VCaP (cell line): ENCODE measurements at regions not wholly inside any gene's neighbourhood (a gene's known extent, or its start where the extent isn't known, plus 50 kb on each side); places are given as distances from the start of the nearest gene placed in this dataset.
"Not testable (repeated sequence)": the region's sequence is repeated elsewhere in the genome, so short reads cannot be mapped to it uniquely, and the experiment has no call there.

ENCODE experiments used
- H3K27ac ChIP-seq: fragments of 450-650 bp; 2 replicates; pipeline ENCODE4 v1.5.1; 2017
- TF ChIP-seq, protein P1 (sequence below): fragments of 450-650 bp; conservative IDR thresholded peaks from 2 replicates; pipeline ENCODE4 v1.5.1; 2017; ENCODE audit warnings: mild to moderate bottlenecking, moderate library complexity

- TF ChIP-seq, protein P1, sequence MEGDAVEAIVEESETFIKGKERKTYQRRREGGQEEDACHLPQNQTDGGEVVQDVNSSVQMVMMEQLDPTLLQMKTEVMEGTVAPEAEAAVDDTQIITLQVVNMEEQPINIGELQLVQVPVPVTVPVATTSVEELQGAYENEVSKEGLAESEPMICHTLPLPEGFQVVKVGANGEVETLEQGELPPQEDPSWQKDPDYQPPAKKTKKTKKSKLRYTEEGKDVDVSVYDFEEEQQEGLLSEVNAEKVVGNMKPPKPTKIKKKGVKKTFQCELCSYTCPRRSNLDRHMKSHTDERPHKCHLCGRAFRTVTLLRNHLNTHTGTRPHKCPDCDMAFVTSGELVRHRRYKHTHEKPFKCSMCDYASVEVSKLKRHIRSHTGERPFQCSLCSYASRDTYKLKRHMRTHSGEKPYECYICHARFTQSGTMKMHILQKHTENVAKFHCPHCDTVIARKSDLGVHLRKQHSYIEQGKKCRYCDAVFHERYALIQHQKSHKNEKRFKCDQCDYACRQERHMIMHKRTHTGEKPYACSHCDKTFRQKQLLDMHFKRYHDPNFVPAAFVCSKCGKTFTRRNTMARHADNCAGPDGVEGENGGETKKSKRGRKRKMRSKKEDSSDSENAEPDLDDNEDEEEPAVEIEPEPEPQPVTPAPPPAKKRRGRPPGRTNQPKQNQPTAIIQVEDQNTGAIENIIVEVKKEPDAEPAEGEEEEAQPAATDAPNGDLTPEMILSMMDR = no peak
Measured at GRCh38 chr4:127484117-127484516, 148.6 kb upstream of the INTU start.

DNA sequence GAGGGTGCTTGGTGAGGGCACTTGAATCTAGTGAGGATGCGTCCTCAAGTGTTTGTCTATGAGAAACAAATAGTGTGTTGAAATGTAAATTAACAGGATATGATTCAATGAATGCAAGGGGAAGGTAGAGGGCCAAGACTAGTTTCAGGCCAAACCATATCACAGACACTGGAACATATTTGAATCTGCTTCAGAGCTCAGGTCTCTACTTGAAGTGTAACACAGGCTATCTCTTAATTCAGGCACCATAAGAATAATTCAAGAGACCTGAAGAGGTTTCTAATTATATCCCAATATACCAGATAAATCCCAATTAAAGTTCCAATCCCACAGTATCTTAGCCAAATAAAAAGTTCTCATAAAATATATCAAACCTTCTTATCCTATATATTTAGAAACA, 146.5 kb upstream of the INTU start:
- TF ChIP-seq, protein P1 = no peak
- no peak overlapping the region for H3K27ac ChIP-seq

More at GRCh38 chr4:127484117-127484516, 148.6 kb upstream of the INTU start:
- no peak overlapping the region for H3K27ac ChIP-seq

- TF ChIP-seq, protein P1 = no peak
- no peak overlapping the region for H3K27ac ChIP-seq
Measured at GRCh38 chr4:127491571-127491970, 141.2 kb upstream of the INTU start.

- H3K27ac ChIP-seq = not testable (repeated sequence)
Measured at GRCh38 chr4:127496875-127497274, 135.9 kb upstream of the INTU start.

DNA sequence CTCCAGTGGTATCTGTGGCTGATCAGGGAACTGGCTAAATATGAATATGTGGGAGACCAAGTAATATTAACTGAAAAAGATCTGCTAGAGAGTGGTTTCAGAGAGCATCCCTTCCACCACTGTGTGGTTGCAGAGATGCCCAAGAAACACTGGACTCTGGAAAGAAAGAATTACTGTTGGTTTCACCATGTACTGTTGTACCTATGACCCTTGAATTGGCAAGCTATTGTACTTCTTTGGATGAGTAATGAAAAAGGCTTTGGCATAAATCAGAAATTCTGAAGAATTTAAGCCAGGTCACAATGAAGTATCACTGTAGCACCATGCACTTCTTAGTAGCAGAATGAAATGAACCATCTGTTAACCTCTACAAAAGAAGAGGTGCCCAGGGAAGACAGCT, 134.4 kb upstream of the INTU start:
- TF ChIP-seq, protein P1 = no peak
- H3K27ac ChIP-seq = no peak overlapping the region

DNA sequence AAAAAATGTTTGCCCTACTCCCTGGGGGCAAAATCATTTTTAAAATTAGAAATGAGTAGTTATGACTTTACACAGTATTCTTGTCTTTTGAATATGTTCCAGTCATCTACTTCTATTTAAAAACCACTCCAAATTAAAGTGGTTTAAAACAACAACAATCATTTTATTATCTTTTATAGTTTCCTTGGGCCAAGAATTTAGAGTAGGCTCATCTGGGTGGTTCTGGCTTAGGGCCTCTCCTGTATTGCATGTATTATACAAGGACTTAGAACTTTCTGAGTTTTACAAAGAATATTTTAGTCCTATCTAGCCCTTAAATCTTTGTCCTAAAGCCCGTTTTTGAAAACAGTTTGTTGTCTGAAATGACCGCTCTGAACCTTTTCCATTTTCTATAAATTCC, 132.5 kb upstream of the INTU start:
- H3K27ac ChIP-seq = no peak overlapping the region
- TF ChIP-seq, protein P1 = no peak

- TF ChIP-seq, protein P1 = no peak
- no peak overlapping the region for H3K27ac ChIP-seq
Measured at GRCh38 chr4:127501103-127501502, 131.7 kb upstream of the INTU start.

DNA sequence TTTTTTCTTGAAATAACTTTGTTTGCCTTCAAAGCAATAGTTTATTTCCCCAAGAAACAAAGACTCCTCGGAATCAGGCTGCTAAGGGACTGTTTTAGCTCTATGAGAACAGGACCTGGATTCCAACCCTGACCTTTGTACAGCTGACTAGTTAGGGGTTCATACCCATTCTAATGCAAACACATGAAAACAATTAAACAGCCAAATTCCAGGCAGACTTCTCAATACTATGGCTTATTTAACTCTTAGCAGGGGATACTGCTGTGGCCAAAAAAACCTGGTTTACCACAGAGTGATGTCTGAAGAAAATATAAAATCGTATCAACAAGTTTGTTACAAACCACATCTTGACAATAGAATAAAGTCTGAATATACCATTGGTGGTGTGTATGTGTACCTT, 129.6 kb upstream of the INTU start:
- TF ChIP-seq, protein P1 = no peak
- no peak overlapping the region for H3K27ac ChIP-seq
